ENCODE measurements at regions not wholly inside any gene's neighbourhood (a gene's known extent, or its start where the extent isn't known, plus 50 kb on each side); places are given as distances from the start of the nearest gene placed in this dataset.
"Not testable (repeated sequence)": the region's sequence is repeated elsewhere in the genome, so short reads cannot be mapped to it uniquely, and the experiment has no call there.

DNA sequence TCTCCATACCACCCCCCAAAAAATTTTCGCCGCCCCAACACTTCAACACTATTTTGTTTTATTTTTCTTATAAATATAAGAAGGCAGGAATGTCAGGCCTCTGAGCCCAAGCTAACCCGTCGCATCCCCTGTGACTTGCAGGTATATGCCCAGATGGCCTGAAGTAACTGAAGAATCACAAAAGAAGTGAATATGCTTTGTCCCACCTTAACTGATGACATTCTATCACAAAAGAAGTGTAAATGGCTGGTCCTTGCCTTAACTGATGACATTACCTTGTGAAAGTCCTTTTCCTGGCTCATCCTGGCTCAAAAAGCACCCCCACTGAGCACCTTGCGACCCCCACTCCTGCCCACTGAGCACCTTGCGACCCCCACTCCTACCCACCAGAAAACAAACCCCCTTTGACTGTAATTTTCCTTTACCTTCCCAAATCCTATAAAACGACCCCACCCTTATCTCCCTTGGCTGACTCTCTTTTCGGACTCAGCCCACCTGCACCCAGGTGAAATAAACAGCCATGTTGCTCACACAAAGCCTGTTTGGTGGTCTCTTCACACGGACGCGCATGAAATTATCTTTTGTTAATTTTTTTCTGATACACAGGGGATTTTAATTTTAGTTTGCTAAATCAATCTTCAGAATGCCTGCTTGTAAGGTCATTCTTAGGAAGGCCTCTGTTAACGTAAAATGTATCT, 87.9 kb upstream of the CCDC180 start:
- H3K27me3 ChIP-seq (replicated peaks in 1 of 2; ENCODE audit: control insufficient read depth in 2 of 2, insufficient read depth in 2 of 2, low read length in 1 of 2); H2AFZ ChIP-seq (ENCODE audit: control insufficient read depth, low read depth, low read length); H3K4me2 ChIP-seq (ENCODE audit: control insufficient read depth, insufficient read depth); H3K4me3 ChIP-seq; H4K20me1 ChIP-seq (ENCODE audit: control insufficient read depth, insufficient read depth); POLR2A ChIA-PET; in situ Hi-C loops (cut with MboI); CTCF ChIA-PET; H3K36me3 ChIP-seq (ENCODE audit: control insufficient read depth in 2 of 2, insufficient read depth in 2 of 2, low read length in 1 of 2); H3K9me3 ChIP-seq (replicated peaks; ENCODE audit: control insufficient read depth, insufficient read depth, low read length); intact Hi-C loops (cut with micrococcal nuclease; ENCODE audit: unreplicated experiment); H3K79me2 ChIP-seq (ENCODE audit: control insufficient read depth, insufficient read depth, low read length); H3K4me1 ChIP-seq (ENCODE audit: control insufficient read depth, insufficient read depth, low read length); BruUV-seq (replicated peaks); RAD21 ChIA-PET (ENCODE audit: unreplicated experiment); DNase-seq (ENCODE audit: low read depth, low spot score); H3K9ac ChIP-seq (ENCODE audit: control insufficient read depth, insufficient read depth, low read length); FAIRE-seq; ATAC-seq; SMC1A ChIA-PET (ENCODE audit: uncharacterized antibody, unreplicated experiment); H3K27ac ChIP-seq (ENCODE audit: control insufficient read depth, insufficient read depth): not testable (repeated sequence)
- 67% methylated on average over 11 of the region's 12 CpGs for WGBS (ENCODE audit: insufficient coverage, insufficient replicate concordance, low lambda C conversion rate, missing lambda C conversion rate)

DNA sequence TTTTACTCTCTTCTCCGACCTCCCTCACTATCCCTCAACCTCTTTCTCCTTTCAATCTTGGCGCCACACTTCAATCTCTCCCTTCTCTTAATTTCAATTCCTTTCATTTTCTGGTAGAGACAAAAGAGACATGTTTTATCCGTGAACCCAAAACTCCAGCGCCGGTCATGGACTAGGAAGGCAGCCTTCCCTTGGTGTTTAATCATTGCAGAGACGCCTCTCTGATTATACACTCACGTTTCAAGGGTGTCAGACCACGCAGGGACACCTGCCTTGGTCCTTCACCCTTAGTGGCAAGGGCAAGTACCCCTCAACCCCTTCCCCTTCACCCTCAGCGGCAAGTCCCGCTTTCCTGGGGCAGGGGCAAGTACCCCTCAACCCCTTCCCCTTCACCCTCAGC, 92.3 kb upstream of the CCDC180 start:
- ATAC-seq; H3K9me3 ChIP-seq (replicated peaks; ENCODE audit: control insufficient read depth, insufficient read depth, low read length); CTCF ChIA-PET; BruUV-seq (replicated peaks); in situ Hi-C loops (cut with MboI); H3K9ac ChIP-seq (ENCODE audit: control insufficient read depth, insufficient read depth, low read length); H3K4me3 ChIP-seq; intact Hi-C loops (cut with micrococcal nuclease; ENCODE audit: unreplicated experiment); SMC1A ChIA-PET (ENCODE audit: uncharacterized antibody, unreplicated experiment); H3K79me2 ChIP-seq (ENCODE audit: control insufficient read depth, insufficient read depth, low read length); H3K4me2 ChIP-seq (ENCODE audit: control insufficient read depth, insufficient read depth); H3K27me3 ChIP-seq (replicated peaks in 1 of 2; ENCODE audit: control insufficient read depth in 2 of 2, insufficient read depth in 2 of 2, low read length in 1 of 2); H4K20me1 ChIP-seq (ENCODE audit: control insufficient read depth, insufficient read depth); DNase-seq (ENCODE audit: low read depth, low spot score); H2AFZ ChIP-seq (ENCODE audit: control insufficient read depth, low read depth, low read length); H3K27ac ChIP-seq (ENCODE audit: control insufficient read depth, insufficient read depth); H3K4me1 ChIP-seq (ENCODE audit: control insufficient read depth, insufficient read depth, low read length); FAIRE-seq; POLR2A ChIA-PET; H3K36me3 ChIP-seq (ENCODE audit: control insufficient read depth in 2 of 2, insufficient read depth in 2 of 2, low read length in 1 of 2); RAD21 ChIA-PET (ENCODE audit: unreplicated experiment): not testable (repeated sequence)
- 52% methylated on average over 6 of the region's 10 CpGs for WGBS (ENCODE audit: insufficient coverage, insufficient replicate concordance, low lambda C conversion rate, missing lambda C conversion rate)

DNA sequence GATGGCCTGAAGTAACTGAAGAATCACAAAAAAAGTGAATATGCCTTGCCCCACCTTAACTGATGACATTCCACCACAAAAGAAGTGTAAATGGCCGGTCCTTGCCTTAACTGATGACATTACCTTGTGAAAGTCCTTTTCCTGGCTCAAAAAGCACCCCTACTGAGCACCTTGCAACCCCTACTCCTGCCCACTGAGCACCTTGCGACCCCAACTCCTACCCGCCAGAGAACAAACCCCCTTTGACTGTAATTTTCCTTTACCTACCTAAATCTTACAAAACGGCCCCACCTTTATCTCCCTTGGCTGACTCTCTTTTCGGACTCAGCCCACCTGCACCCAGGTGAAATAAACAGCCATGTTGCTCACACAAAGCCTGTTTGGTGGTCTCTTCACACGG, 92.9 kb upstream of the CCDC180 start:
- H3K27me3 ChIP-seq (replicated peaks in 1 of 2; ENCODE audit: control insufficient read depth in 2 of 2, insufficient read depth in 2 of 2, low read length in 1 of 2); SMC1A ChIA-PET (ENCODE audit: uncharacterized antibody, unreplicated experiment): not testable (repeated sequence)

DNA sequence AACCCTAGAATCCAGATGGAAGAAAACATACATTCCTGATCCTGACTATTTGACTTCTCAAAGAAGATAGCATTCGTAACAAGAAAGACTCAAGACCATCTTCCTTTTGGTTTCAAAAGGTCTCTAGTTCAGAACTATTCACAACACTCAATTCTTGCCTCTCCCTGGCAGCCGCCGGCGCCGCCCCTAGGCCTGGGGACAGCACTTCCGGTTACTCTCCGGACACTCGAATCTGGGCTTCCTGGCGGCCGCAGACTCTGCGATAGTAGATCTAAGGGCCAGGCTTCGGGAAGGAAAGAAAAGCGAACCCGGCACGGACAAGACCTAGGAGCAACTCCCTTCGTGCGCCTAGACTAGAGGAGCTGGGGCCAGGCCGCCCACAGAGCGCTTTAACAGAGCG, 107.8 kb upstream of the CCDC180 start:
- H2AFZ ChIP-seq (ENCODE audit: control insufficient read depth, low read depth, low read length); FAIRE-seq; CTCF ChIA-PET; H3K9ac ChIP-seq (ENCODE audit: control insufficient read depth, insufficient read depth, low read length); H3K4me3 ChIP-seq; H3K79me2 ChIP-seq (ENCODE audit: control insufficient read depth, insufficient read depth, low read length); POLR2A ChIA-PET; H3K27ac ChIP-seq (ENCODE audit: control insufficient read depth, insufficient read depth); DNase-seq (ENCODE audit: low read depth, low spot score); H3K9me3 ChIP-seq (replicated peaks; ENCODE audit: control insufficient read depth, insufficient read depth, low read length); BruUV-seq (replicated peaks); H3K36me3 ChIP-seq (ENCODE audit: control insufficient read depth in 2 of 2, insufficient read depth in 2 of 2, low read length in 1 of 2); H3K4me1 ChIP-seq (ENCODE audit: control insufficient read depth, insufficient read depth, low read length); H3K4me2 ChIP-seq (ENCODE audit: control insufficient read depth, insufficient read depth); H4K20me1 ChIP-seq (ENCODE audit: control insufficient read depth, insufficient read depth); H3K27me3 ChIP-seq (replicated peaks in 1 of 2; ENCODE audit: control insufficient read depth in 2 of 2, insufficient read depth in 2 of 2, low read length in 1 of 2); in situ Hi-C loops (cut with MboI); intact Hi-C loops (cut with micrococcal nuclease; ENCODE audit: unreplicated experiment); SMC1A ChIA-PET (ENCODE audit: uncharacterized antibody, unreplicated experiment); RAD21 ChIA-PET (ENCODE audit: unreplicated experiment): not testable (repeated sequence)
- ATAC-seq, result peak; percentile 41; the same call in 1 of the 3 replicates
- 73% methylated on average over 11 of the region's 20 CpGs for WGBS (ENCODE audit: insufficient coverage, insufficient replicate concordance, low lambda C conversion rate, missing lambda C conversion rate)

More for the DNA sequence above, 92.9 kb upstream of the CCDC180 start:
- DNase-seq (ENCODE audit: low read depth, low spot score); BruUV-seq (replicated peaks); H3K79me2 ChIP-seq (ENCODE audit: control insufficient read depth, insufficient read depth, low read length); in situ Hi-C loops (cut with MboI); CTCF ChIA-PET; ATAC-seq; H3K4me2 ChIP-seq (ENCODE audit: control insufficient read depth, insufficient read depth); intact Hi-C loops (cut with micrococcal nuclease; ENCODE audit: unreplicated experiment); H3K27ac ChIP-seq (ENCODE audit: control insufficient read depth, insufficient read depth); H3K4me3 ChIP-seq; H3K9ac ChIP-seq (ENCODE audit: control insufficient read depth, insufficient read depth, low read length); H2AFZ ChIP-seq (ENCODE audit: control insufficient read depth, low read depth, low read length); H3K9me3 ChIP-seq (replicated peaks; ENCODE audit: control insufficient read depth, insufficient read depth, low read length); FAIRE-seq; POLR2A ChIA-PET; H3K4me1 ChIP-seq (ENCODE audit: control insufficient read depth, insufficient read depth, low read length); H3K36me3 ChIP-seq (ENCODE audit: control insufficient read depth in 2 of 2, insufficient read depth in 2 of 2, low read length in 1 of 2); RAD21 ChIA-PET (ENCODE audit: unreplicated experiment); H4K20me1 ChIP-seq (ENCODE audit: control insufficient read depth, insufficient read depth): not testable (repeated sequence)
- WGBS (ENCODE audit: insufficient coverage, insufficient replicate concordance, low lambda C conversion rate, missing lambda C conversion rate), result 50% methylated on average over 6 of the region's 6 CpGs

All from GM12878 (cell line).